Stimulated activated naive CD8-positive, alpha-beta T cell treated with anti-CD3 and anti-CD28 coated beads, Interleukin-15, Interleukin-2, amounts not matched to agents 100 ng/mL and 50 ng/mL, for 24 hours (primary cell): ENCODE measurements at regions not wholly inside any gene's neighbourhood (a gene's known extent, or its start where the extent isn't known, plus 50 kb on each side); places are given as distances from the start of the nearest gene placed in this dataset.
"Not testable (repeated sequence)": the region's sequence is repeated elsewhere in the genome, so short reads cannot be mapped to it uniquely, and the experiment has no call there.

Experiments used
- H3K27ac Mint-ChIP-seq: one replicate; pipeline ENCODE4 v1.8.0; 2021; ENCODE audit warnings: mild to moderate bottlenecking, mixed read lengths
- H3K27me3 Mint-ChIP-seq: one replicate; pipeline ENCODE4 v1.8.0; 2021; ENCODE audit warnings: mixed read lengths
- H3K36me3 Mint-ChIP-seq: one replicate; pipeline ENCODE4 v1.8.0; 2021; ENCODE audit warnings: low read depth, mixed read lengths
- H3K4me1 Mint-ChIP-seq: one replicate; pipeline ENCODE4 v1.8.0; 2021; ENCODE audit warnings: low read depth, mixed read lengths
- H3K4me3 Mint-ChIP-seq: one replicate; pipeline ENCODE4 v1.8.0; 2021; ENCODE audit warnings: mild to moderate bottlenecking, mixed read lengths
- H3K9me3 Mint-ChIP-seq: one replicate; pipeline ENCODE4 v1.8.0; 2021; ENCODE audit warnings: mixed read lengths

- H3K36me3 Mint-ChIP-seq = no peaks in the 10 kb centered on the region
- peaks cover 41% of the 10 kb centered on the region for H3K27me3 Mint-ChIP-seq
- no peak overlapping the region for H3K27ac Mint-ChIP-seq
- H3K9me3 Mint-ChIP-seq = no peaks in the 10 kb centered on the region
- H3K4me3 Mint-ChIP-seq = no peak overlapping the region
- no peaks in the 10 kb centered on the region for H3K4me1 Mint-ChIP-seq
These were observed 53.0 kb upstream of the TNKS2 start for GRCh38 chr10:91745090-91745831.

GRCh38 chr10:91743465-91743864 is 54.8 kb upstream of the TNKS2 start:
- peaks cover 49% of the 10 kb centered on the region for H3K27me3 Mint-ChIP-seq
- no peak overlapping the region for H3K4me3 Mint-ChIP-seq
- no peaks in the 10 kb centered on the region for H3K9me3 Mint-ChIP-seq
- no peak overlapping the region for H3K27ac Mint-ChIP-seq
- H3K4me1 Mint-ChIP-seq = no peaks in the 10 kb centered on the region
- H3K36me3 Mint-ChIP-seq = no peaks in the 10 kb centered on the region

- no peaks in the 10 kb centered on the region for H3K36me3 Mint-ChIP-seq
- no peaks in the 10 kb centered on the region for H3K4me1 Mint-ChIP-seq
- no peaks in the 10 kb centered on the region for H3K9me3 Mint-ChIP-seq
- H3K4me3 Mint-ChIP-seq = no peak overlapping the region
- H3K27ac Mint-ChIP-seq = no peak overlapping the region
- peaks cover 61% of the 10 kb centered on the region for H3K27me3 Mint-ChIP-seq
These were observed 56.0 kb upstream of the TNKS2 start for GRCh38 chr10:91742229-91742628.

DNA sequence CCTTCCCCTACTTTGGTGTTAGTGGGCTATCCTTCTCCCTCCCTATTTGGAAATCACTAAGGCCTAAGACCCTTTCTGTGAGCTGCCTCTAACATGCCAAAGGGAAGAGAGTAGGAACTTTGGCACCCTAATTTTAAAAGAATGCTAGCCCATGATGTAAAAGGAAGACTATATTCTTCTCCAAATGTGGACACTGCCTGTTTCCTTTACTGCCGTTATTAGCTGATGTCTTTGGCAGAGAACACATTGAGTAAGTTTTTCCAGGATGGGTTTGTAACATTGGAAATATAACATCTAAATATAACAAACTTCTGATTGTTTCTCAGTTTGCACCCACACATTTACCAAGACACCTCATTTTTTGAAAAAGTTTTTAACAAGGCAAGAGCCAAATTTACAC is 56.9 kb upstream of the TNKS2 start:
- no peaks in the 10 kb centered on the region for H3K36me3 Mint-ChIP-seq
- H3K27ac Mint-ChIP-seq = no peak overlapping the region
- H3K9me3 Mint-ChIP-seq = no peaks in the 10 kb centered on the region
- no peaks in the 10 kb centered on the region for H3K4me1 Mint-ChIP-seq
- H3K27me3 Mint-ChIP-seq = peaks cover 68% of the 10 kb centered on the region
- H3K4me3 Mint-ChIP-seq = no peak overlapping the region

- Mint-ChIP-seq H3K9me3 (no peaks in the 10 kb centered on the region), H3K4me1 (no peaks in the 10 kb centered on the region), H3K36me3 (no peaks in the 10 kb centered on the region), H3K4me3 (no peak overlapping the region), H3K27ac (no peak overlapping the region), H3K27me3 (peaks cover 69% of the 10 kb centered on the region)
These were observed 57.8 kb upstream of the TNKS2 start for GRCh38 chr10:91740353-91740924.

DNA sequence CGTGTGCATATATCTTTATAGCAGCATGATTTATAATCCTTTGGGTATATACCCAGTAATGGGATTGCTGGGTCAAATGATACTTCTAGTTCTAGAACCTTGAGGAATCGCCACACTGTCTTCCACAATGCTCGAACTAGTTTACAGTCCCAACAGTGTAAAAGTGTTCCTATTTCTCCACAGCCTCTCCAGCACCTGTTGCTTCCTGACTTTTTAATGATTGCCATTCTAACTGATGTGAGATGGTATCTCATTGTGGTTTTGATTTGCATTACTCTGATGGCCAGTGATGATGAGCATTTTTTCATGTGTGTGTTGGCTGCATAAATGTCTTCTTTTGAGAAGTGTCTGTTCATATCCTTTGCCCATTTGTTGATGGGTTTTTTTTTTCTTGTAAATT is 66.0 kb upstream of the TNKS2 start:
- peaks cover 29% of the 10 kb centered on the region for H3K27me3 Mint-ChIP-seq
- not testable (repeated sequence) for H3K4me3 Mint-ChIP-seq, H3K9me3 Mint-ChIP-seq, H3K4me1 Mint-ChIP-seq, H3K27ac Mint-ChIP-seq, H3K36me3 Mint-ChIP-seq

DNA sequence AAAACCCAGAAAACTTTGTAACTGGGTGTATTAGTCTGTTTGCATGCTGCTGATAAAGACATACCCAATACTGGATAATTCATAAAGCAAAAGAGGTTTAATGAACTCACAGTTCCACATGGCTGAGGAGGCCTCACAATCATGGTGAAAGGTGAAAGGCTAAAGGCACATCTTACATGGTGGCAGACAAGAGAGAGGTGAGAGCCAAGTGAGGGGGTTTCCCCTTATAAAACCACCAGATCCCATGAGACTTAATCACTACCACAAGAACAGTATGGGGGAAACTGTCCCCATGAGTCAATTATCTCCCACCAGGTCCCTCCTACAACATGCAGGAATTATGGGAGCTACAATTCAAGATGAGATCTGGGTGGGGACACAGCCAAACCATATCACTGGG is 68.9 kb upstream of the TNKS2 start:
- peaks cover 11% of the 10 kb centered on the region for H3K27me3 Mint-ChIP-seq
- H3K27ac Mint-ChIP-seq, H3K36me3 Mint-ChIP-seq, H3K4me3 Mint-ChIP-seq, H3K4me1 Mint-ChIP-seq, H3K9me3 Mint-ChIP-seq: not testable (repeated sequence)

- Mint-ChIP-seq H3K27me3 (peaks cover 11% of the 10 kb centered on the region), H3K9me3 (peaks cover 9% of the 10 kb centered on the region), H3K4me3 (no peak overlapping the region), H3K27ac (no peak overlapping the region), H3K36me3 (no peaks in the 10 kb centered on the region), H3K4me1 (no peaks in the 10 kb centered on the region)
These were observed 71.9 kb upstream of the TNKS2 start for GRCh38 chr10:91726355-91726754.

DNA sequence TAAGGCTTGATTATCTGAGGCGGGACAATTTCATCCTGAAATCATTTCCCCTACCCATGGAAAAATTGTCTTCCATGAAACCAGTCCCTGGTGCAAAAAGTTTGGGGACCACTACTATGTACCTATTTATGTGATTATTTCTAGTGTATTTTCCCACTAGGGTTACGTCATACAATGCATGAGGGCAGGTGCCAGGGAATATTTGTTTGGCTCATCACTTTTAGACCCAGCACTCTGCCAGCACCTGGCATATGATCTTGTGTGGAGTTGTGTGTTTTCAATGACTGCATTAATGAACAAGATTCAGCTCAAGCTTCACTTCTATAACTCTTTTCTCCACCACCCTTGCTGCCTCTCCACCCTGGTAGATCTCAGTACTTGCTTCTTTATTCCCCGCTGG is 73.3 kb upstream of the TNKS2 start:
- H3K36me3 Mint-ChIP-seq = no peaks in the 10 kb centered on the region
- H3K27me3 Mint-ChIP-seq = peaks cover 15% of the 10 kb centered on the region
- no peak overlapping the region for H3K27ac Mint-ChIP-seq
- no peak overlapping the region for H3K4me3 Mint-ChIP-seq
- H3K4me1 Mint-ChIP-seq = no peaks in the 10 kb centered on the region
- peaks cover 9% of the 10 kb centered on the region for H3K9me3 Mint-ChIP-seq

DNA sequence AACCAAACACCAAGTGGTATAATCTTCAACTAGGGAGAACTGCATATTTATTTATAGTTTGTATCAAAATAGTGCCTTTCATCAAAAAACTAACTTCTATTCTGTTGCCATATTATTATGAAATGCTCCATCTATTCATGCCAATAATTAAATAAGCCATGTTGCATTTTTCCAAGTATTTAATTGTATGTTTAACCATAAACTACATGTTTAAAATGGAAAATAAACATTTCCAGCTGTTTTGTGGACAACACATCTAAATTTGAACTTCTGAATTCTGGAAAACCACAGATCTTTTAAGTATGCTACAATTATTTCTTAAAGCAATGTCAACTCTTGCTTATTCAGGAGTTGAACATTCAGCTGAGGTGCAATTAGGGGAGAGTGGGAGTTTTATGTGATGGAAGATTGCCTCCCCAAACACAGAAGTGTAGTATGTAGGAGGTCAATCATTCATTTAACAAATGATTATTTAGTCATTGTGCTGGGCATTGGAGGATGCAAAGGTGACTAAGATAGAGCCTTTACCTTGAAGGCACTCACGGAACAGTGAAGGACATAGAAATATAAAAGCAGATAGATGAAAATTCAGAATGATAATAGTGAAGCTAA is 80.7 kb upstream of the PPP1R3C start:
- no peak overlapping the region for H3K4me3 Mint-ChIP-seq
- H3K9me3 Mint-ChIP-seq = no peaks in the 10 kb centered on the region
- no peak overlapping the region for H3K27ac Mint-ChIP-seq
- no peaks in the 10 kb centered on the region for H3K4me1 Mint-ChIP-seq
- no peaks in the 10 kb centered on the region for H3K36me3 Mint-ChIP-seq
- H3K27me3 Mint-ChIP-seq = peaks cover 38% of the 10 kb centered on the region

DNA sequence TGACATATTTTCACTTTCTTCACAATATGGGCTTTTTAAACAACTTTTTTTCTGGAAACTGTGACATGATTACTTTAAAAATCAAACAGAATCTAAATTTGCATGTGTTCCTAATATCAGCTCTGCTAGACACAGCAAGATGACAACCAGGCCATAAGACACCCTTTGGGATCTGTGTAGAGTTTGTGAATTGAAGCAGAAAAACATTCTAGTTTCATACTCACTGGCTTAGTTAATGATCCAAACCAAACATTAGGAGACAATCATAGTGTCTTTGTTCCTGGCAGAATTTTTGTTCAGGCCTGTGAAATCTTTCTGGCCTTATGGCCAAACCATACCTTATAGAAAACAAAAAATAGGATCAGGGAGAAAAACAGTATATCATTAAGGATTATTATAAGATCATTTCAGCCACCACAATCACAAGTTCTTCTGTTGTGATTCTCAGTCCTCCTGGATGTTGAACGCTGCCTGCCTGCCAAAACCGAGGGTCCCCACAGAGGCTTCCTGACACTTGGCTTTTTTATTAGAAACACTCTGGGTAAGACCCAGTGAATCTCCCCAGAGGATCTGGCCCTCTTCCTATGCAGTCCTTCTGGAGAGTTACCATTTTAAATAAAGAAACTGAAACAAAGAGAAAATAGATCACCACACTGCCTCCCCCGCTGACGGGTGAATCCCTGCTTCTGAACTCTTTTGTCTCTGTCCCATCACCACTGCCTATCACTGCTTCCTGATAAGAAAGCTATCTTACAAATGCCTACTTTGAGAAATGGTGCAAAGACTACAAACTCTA is 79.2 kb upstream of the PPP1R3C start:
- H3K36me3 Mint-ChIP-seq = no peaks in the 10 kb centered on the region
- H3K4me3 Mint-ChIP-seq = no peak overlapping the region
- H3K9me3 Mint-ChIP-seq = no peaks in the 10 kb centered on the region
- H3K27me3 Mint-ChIP-seq = peaks cover 32% of the 10 kb centered on the region
- no peak overlapping the region for H3K27ac Mint-ChIP-seq
- no peaks in the 10 kb centered on the region for H3K4me1 Mint-ChIP-seq

- peaks cover 35% of the 10 kb centered on the region for H3K27me3 Mint-ChIP-seq
- no peak overlapping the region for H3K27ac Mint-ChIP-seq
- no peaks in the 10 kb centered on the region for H3K9me3 Mint-ChIP-seq
- no peaks in the 10 kb centered on the region for H3K36me3 Mint-ChIP-seq
- no peak overlapping the region for H3K4me3 Mint-ChIP-seq
- no peaks in the 10 kb centered on the region for H3K4me1 Mint-ChIP-seq
These were observed 76.5 kb upstream of the PPP1R3C start for GRCh38 chr10:91709394-91709798.

DNA sequence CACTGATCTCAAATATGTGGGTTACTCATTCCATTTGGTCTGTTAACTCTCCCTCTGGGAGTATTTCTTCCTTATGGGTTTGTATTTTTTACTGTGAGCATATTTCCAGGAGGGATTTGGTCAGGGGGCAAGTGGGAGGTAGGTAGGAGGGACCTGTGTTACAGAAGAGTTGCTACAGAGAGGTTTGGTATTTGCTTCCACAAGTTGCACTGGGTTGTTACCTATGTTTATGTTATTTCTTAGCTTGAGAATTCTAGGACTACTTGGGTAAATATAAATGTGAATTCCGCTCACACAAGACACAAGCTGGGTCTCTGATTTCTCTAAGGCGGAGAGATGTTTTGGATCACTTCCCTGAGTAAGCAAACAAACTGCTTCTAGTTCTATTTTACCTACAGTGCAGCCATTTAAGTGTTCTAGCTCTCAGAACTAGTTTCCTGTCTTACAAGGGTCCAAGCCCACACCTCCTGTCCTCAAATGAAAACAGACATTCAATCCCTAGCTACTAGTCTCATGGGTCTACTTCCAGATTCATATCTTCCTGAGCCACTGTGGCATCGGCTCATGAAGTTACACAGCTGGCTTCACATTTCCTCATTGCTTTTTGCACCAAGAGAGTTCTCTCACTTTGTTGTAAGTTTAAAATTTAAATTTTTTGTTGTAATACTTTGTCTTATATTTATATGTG is 75.4 kb upstream of the PPP1R3C start:
- H3K36me3 Mint-ChIP-seq = no peaks in the 10 kb centered on the region
- no peaks in the 10 kb centered on the region for H3K9me3 Mint-ChIP-seq
- H3K4me1 Mint-ChIP-seq = no peaks in the 10 kb centered on the region
- H3K27me3 Mint-ChIP-seq = peaks cover 26% of the 10 kb centered on the region
- H3K4me3 Mint-ChIP-seq = no peak overlapping the region
- H3K27ac Mint-ChIP-seq = no peak overlapping the region

- H3K4me1 Mint-ChIP-seq = no peaks in the 10 kb centered on the region
- H3K27me3 Mint-ChIP-seq = peaks cover 19% of the 10 kb centered on the region
- H3K36me3 Mint-ChIP-seq = no peaks in the 10 kb centered on the region
- H3K4me3 Mint-ChIP-seq = no peak overlapping the region
- H3K9me3 Mint-ChIP-seq = no peaks in the 10 kb centered on the region
- no peak overlapping the region for H3K27ac Mint-ChIP-seq
These were observed 74.4 kb upstream of the PPP1R3C start for GRCh38 chr10:91707236-91707635.
